ENCODE measurements at regions not wholly inside any gene's neighbourhood (a gene's known extent, or its start where the extent isn't known, plus 50 kb on each side); places are given as distances from the start of the nearest gene placed in this dataset.

DNA sequence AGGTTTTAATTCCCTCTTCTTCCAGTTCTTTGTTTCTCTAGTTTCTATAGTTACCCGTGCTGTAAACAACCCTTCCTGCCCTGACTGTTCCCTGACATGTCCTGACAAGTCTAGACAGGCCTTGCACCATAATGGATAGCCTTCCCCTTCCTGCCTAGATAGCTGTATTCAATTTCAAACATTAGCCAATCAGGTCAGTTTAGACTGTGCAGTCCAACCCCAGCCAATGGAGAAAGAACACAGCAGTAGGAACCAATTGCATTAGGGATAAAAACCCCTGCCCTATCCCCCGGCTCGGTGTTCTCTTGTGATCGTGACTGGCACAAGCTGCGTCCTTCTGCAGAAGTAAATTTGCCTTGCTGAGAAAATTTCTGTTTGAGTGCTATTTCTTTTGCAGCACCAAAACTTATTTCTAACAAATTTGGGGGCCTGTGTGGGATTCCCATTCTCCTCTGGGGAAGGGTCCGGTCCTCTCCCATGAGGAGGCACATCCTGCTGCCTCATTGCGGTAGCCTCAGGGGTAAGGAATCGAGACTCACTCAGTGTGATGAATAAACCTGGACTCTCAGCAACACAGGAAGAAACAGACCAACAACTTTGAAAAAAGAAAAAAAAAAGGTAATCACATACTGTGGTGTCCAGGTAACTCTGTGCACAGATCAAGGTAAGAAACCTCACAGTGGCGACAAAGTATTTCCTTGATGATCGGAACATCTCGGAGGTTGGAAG lies 248.7 kb upstream of the ECI2 start:
- DNase-seq (ENCODE audit: low read depth in 1 of 2, low spot score in 1 of 2), result no peak

GRCh38 chr6:4382362-4382853 lies 247.0 kb upstream of the ECI2 start:
- DNase-seq (ENCODE audit: low read depth in 1 of 2, low spot score in 1 of 2), result no peak

- DNase-seq (ENCODE audit: low read depth in 1 of 2, low spot score in 1 of 2), result no peak
These were observed 246.0 kb upstream of the ECI2 start for GRCh38 chr6:4381381-4381780.

DNA sequence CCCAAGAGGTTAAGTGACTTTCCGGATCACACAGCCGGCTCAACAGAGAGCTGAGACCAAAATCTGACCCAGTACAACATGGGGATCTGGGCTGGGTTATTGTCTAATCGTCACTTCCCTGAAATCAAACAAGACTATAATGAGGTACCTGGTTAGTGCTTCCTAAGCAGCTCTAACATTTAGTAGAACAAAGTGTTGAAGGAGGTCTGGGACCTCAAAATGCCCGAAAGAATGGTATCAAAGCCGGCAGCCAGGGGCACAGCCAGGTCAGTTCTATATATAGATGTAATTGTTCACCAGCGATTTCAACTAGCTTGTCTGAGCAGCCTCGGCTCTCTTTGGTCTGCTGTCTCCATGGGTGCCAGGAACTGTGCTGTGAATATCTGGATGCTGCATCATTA lies 245.5 kb upstream of the ECI2 start:
- DNase-seq (ENCODE audit: low read depth in 1 of 2, low spot score in 1 of 2), result no peak

GRCh38 chr6:4379958-4380357 lies 244.6 kb upstream of the ECI2 start:
- DNase-seq (ENCODE audit: low read depth in 1 of 2, low spot score in 1 of 2), result no peak

DNA sequence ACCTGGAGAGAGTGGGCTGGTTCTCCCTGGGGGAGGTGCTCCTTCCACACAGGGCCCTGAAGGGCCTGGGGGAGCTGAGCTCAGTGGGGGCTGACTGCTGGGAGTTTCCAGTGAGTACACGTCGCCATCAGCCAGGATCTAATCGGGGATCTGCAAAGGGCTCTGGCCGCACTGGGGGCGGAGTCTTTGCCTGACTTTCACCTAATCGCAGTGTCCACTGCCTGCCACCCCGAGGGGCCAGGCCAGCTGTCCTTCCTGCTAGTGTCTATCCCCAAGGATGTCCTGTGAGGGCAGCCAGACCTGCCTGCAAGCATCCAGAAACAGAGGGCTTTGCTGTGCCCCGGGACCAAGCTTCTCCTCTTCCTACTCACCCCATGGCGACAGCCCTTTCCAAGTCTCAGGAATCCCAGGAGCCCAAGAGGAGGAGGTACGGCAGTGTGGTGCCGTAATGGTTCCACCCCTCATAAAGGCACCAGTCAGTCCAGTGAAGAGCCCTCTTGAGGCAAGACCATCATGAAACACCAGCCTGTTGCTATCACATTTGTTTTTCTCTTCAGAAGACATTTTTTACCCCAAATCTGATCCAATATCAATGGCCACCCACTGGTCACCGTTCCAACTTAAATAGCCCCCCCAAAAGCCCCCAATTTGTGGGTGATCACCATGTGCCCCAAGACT lies 243.1 kb upstream of the ECI2 start:
- DNase-seq (ENCODE audit: low read depth in 1 of 2, low spot score in 1 of 2), result no peak

- no peak for DNase-seq (ENCODE audit: low read depth in 1 of 2, low spot score in 1 of 2)
These were observed 242.2 kb upstream of the ECI2 start for GRCh38 chr6:4377603-4378002.

DNA sequence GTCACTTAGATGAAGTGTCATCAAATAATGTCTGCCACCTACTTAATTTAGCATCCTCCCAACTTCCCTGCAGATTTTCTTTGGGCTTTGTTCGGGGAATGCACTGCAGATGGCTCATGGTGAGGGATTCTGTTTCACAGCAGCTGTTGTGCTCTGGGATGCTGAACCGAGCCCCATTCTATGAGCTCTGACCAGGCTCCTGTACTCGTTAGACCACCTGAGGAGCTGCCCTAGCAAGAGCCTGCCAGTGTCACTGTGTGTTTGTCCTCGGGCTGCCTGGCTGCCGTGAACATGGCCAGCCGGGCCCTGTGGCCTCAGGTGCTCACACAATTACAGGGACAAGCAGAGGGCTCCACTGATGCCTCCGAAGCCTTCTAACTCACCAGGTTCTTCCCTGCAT lies 238.8 kb upstream of the ECI2 start:
- DNase-seq (ENCODE audit: low read depth in 1 of 2, low spot score in 1 of 2), result no peak

DNA sequence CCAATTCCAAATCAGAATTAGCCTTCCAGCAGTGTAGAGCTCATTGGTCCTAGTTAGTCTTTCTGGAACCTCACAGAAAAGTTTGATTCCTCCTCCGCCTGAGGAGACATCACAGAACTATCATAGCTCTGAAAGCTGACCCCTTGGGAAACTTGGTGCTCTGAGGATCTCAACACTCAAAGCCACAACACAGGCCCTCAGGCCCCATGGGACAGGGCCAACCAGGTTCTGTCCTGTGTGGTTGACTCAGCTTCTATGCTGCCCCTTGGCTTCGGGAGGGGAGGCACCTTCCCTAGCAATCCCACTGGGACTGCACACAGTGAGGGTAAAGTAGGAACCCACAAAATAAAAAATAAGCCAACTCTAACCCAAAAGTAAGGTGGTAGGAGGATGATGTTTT lies 237.5 kb upstream of the ECI2 start:
- no peak for DNase-seq (ENCODE audit: low read depth in 1 of 2, low spot score in 1 of 2)

DNA sequence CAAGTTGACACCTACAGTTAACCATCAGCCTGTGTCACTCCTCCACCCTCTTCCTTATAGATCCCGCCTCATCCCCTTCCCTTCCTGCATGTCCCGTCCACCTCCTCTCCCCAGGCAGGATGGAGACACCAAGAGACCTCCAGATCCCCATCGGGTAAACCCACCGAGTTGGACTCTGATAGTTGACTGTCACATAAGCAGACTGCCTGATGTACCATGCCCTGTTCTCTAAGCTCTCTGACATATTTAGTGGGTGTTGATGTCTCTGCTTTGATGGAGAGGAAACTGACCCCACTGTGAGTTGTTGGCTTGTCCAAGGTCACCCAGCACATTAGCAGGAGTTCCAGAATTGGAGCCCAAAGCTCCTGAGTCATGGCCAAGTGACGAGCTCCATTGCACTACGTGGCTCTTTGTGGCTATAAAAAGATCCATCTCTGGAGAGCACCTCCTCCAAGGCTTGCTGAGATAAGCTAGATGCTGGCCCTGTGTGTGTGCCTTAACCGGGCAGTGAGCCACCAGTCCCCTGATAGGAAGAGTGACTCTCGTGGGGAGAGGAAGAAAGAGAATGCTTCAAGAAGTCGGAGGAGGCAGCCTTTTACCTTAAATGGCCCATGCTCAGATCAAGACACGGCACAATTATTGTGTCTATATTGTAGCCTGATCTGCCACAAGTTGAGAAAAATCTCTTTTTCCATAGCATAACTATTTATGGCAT lies 236.0 kb upstream of the ECI2 start:
- no peak for DNase-seq (ENCODE audit: low read depth in 1 of 2, low spot score in 1 of 2)

DNA sequence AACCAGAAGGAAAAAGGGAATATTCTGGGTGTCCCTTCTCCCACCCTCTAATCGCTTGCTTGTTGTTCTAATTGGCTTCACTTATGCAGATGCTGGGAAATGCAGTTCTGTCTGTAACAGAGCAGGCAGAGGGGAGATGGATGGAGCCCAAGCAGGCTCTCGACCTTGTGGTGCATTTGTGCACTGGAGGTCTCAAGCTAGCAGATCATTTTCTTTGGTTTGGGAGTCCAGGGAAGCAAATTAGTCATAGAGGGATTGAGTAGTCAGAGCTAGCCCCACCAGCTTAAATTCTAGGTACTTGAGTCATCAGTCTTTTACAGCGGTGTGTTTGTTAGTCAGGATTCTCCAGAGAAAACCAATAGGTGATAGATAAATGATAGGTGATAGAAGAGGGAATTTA lies 234.7 kb upstream of the ECI2 start:
- no peak for DNase-seq (ENCODE audit: low read depth in 1 of 2, low spot score in 1 of 2)

DNA sequence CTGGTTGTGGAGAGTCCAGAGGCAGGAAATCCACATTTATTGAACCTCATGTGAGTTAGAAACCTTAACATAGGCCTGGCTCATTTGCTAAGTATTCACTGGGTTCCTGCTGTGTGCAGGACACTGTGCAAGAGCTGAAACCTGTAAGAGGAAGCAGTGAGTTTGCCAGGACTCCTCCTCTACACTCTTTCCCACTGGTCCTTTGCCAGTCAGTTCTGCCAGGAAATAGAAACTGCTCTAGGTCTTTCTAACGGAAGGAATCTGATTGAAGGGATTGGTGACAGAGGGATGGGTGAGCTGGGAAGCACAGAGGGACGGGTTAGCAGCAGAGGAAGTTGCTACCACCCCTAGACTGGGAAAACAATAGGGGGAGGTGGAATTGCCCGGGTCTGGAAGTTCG lies 234.2 kb upstream of the ECI2 start:
- no peak for DNase-seq (ENCODE audit: low read depth in 1 of 2, low spot score in 1 of 2)

DNA sequence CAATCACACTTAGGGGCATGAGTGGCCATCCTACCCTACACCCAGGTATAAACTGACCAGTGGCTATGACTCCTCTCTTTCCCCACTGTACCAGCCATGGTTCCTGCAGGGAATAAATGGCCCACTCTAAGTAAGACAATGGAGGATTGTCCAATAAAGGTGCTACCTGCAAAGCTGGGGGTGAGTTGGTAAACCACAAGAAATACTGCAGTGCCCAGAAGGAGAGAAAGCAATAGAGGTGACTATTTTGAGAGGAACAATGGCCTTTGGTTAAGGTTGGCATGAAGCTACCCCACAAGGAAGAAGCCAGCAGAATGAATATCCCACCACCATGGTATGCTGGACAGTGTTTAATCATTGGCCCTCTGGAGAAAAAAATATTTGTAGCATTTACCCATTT lies 233.3 kb upstream of the ECI2 start:
- DNase-seq (ENCODE audit: low read depth in 1 of 2, low spot score in 1 of 2), result no peak

DNA sequence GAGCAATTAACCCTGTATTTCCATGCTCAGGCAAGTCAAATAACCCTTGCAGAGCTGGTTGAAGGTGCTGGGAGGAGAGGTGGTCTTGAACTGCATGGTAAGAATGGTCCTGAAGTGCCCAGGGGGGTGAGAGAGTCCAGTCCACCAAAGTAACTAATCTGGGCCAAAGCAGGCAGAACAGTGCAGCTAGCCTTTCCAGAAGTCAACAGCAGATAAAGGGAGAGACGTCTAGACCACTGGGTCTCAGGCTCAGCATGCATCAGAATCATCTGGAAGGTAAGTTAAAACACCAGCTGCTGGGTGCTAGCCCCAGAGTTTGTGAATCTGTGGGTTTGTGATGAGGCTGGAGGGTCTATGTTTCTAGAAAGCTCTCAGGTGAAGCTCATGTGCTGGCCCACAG lies 232.3 kb upstream of the ECI2 start:
- no peak for DNase-seq (ENCODE audit: low read depth in 1 of 2, low spot score in 1 of 2)

GRCh38 chr6:4366635-4367395 lies 231.4 kb upstream of the ECI2 start:
- no peak for DNase-seq (ENCODE audit: low read depth in 1 of 2, low spot score in 1 of 2)

- DNase-seq (ENCODE audit: low read depth in 1 of 2, low spot score in 1 of 2), result no peak
These were observed 230.3 kb upstream of the ECI2 start for GRCh38 chr6:4365686-4366085.

DNA sequence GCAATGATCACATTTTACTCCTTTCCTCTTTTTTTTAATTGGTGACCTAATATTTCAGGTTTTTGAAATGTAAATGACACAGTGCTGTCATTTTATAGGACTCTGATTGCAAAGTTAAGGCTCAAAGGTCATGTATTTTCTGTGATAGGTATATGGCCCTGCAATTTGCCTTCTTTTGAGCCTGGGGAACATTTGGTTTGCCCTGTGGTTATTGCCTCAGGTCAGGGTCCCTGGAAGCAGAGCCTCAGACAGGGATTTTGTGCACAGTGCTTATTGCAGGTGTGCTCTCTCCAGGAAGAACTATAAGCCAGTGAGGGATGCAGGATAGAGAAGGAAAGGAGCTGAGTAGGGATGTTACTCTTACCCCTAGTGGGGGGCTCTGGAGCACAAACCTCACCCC lies 229.3 kb upstream of the ECI2 start:
- DNase-seq (ENCODE audit: low read depth in 1 of 2, low spot score in 1 of 2), result no peak

DNA sequence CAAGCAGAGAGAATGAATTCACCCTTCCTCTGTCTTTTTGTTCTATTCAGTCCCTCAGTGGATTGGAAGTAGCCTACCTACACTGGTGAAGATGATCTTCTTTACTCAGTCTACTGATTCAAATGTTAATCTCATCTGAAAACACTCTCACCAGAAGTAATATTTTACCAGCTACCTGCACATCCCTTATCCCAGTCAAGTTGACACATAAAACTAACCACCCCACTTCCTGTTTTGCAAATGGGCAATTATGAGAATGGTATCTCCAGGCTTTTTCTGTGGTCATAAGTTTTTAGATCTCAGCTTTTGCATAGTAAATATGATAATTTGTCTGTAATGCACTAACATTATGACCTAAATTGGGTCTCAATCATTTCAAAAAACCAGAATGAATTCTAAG lies 228.8 kb upstream of the ECI2 start:
- DNase-seq (ENCODE audit: low read depth in 1 of 2, low spot score in 1 of 2), result no peak

GRCh38 chr6:4363656-4364055 lies 228.3 kb upstream of the ECI2 start:
- no peak for DNase-seq (ENCODE audit: low read depth in 1 of 2, low spot score in 1 of 2)

DNA sequence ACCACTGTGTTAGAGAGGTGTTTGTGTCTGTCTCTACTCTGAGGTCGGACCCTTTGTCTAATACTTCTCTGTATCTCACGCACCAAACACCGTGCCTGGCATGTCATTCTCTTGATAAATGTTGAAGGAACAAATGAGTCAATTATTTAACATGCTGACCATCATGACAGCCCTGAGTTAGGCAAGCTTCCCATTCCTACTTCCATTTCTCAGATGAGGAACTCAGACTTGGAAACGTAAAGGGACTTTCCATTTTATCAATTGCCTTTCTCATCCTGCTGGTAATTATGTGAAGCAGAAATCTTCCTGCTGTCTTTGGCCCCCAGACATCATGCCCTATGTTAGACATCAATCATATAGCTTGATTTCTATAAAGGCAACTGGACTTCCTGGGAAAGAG lies 227.0 kb upstream of the ECI2 start:
- no peak for DNase-seq (ENCODE audit: low read depth in 1 of 2, low spot score in 1 of 2)

GRCh38 chr6:4360920-4361319 lies 225.5 kb upstream of the ECI2 start:
- no peak for DNase-seq (ENCODE audit: low read depth in 1 of 2, low spot score in 1 of 2)
